Brain microvascular endothelial cell (primary cell): ENCODE measurements at regions not wholly inside any gene's neighbourhood (a gene's known extent, or its start where the extent isn't known, plus 50 kb on each side); places are given as distances from the start of the nearest gene placed in this dataset.

Experiments
- DNase-seq: peaks from one replicate; pipeline ENCODE4 v3.0.0-alpha.2; 2020
- H3K27ac ChIP-seq: fragments of 250-450 bp; sonication (Bioruptor Pico); 2 replicates; pipeline ENCODE4 v1.5.1; 2020; ENCODE audit warnings: mild to moderate bottlenecking, moderate library complexity
- H3K27me3 ChIP-seq: fragments of 250-450 bp; sonication (Bioruptor Pico); replicated peaks from 2 replicates; pipeline ENCODE4 v1.5.1; 2020; ENCODE audit warnings: mild to moderate bottlenecking
- H3K36me3 ChIP-seq: fragments of 250-450 bp; sonication (Bioruptor Pico); replicated peaks from 2 replicates; pipeline ENCODE4 v1.5.1; 2020; ENCODE audit warnings: mild to moderate bottlenecking
- H3K4me3 ChIP-seq: 2 replicates; pipeline ENCODE4 v1.5.1; 2011; ENCODE audit warnings: low read depth, mild to moderate bottlenecking, control low read depth, low read length, moderate library complexity
- CTCF ChIP-seq: IDR thresholded peaks from 2 replicates; pipeline ENCODE4 v1.5.1; 2011; ENCODE audit warnings: low read depth, mild to moderate bottlenecking, moderate library complexity, low read length, control low read depth, inconsistent platforms; ENCODE audit errors: missing control alignments
- in situ Hi-C: cut with HindIII; loops from 2 replicates; pipeline ENCODE4 v1.10.0; 2017; ENCODE audit warnings: low sequenced_read_pairs, low pct_ligation_motif_present

- Histone ChIP-seq H3K4me3 (no peak overlapping the region), H3K27ac (no peak overlapping the region), H3K27me3 (no peaks in the 10 kb centered on the region), H3K36me3 (no peaks in the 10 kb centered on the region)
- no peak for TF ChIP-seq CTCF
- no peak for DNase-seq
- in situ Hi-C loops: no loop called here
These were observed 238.2 kb upstream of the ZBED5 start for GRCh38 chr11:11095831-11096723.

- Histone ChIP-seq H3K36me3 (no peaks in the 10 kb centered on the region), H3K27me3 (no peaks in the 10 kb centered on the region), H3K27ac (no peak overlapping the region), H3K4me3 (no peak overlapping the region)
- DNase-seq: no peak
- no peak for TF ChIP-seq CTCF
- in situ Hi-C loops: no loop called here
These were observed 232.6 kb upstream of the ZBED5 start for GRCh38 chr11:11090495-11090894.

GRCh38 chr11:11089805-11090204, 232.0 kb upstream of the ZBED5 start:
- TF ChIP-seq CTCF: no peak
- in situ Hi-C loops: no loop called here
- Histone ChIP-seq H3K36me3 (no peaks in the 10 kb centered on the region), H3K27ac (no peak overlapping the region), H3K4me3 (no peak overlapping the region), H3K27me3 (peaks cover under 1% of the 10 kb centered on the region)
- no peak for DNase-seq

- in situ Hi-C loops: no loop called here
These were observed 229.1 kb upstream of the ZBED5 start for GRCh38 chr11:11086979-11087378.

GRCh38 chr11:11085580-11085979, 227.7 kb upstream of the ZBED5 start:
- no peak for DNase-seq
- peaks cover 4% of the 10 kb centered on the region for H3K27me3 ChIP-seq
- in situ Hi-C loops: no loop called here
- no peak for TF ChIP-seq CTCF
- H3K27ac ChIP-seq: no peak overlapping the region
- H3K4me3 ChIP-seq: no peak overlapping the region
- no peaks in the 10 kb centered on the region for H3K36me3 ChIP-seq

More at GRCh38 chr11:11086979-11087378, 229.1 kb upstream of the ZBED5 start:
- H3K27me3 ChIP-seq: peaks cover 4% of the 10 kb centered on the region
- H3K4me3 ChIP-seq: no peak overlapping the region
- H3K36me3 ChIP-seq: no peaks in the 10 kb centered on the region
- no peak for TF ChIP-seq CTCF
- no peak for DNase-seq
- H3K27ac ChIP-seq: no peak overlapping the region

- no peak overlapping the region for H3K4me3 ChIP-seq
- no peak for TF ChIP-seq CTCF
- H3K27me3 ChIP-seq: peaks cover 4% of the 10 kb centered on the region
- no peak for DNase-seq
- no peak overlapping the region for H3K27ac ChIP-seq
- no peaks in the 10 kb centered on the region for H3K36me3 ChIP-seq
- in situ Hi-C loops: no loop called here
These were observed 226.5 kb upstream of the ZBED5 start for GRCh38 chr11:11084337-11084736.
